Transverse colon (tissue), 3 donors: ENCODE measurements at regions not wholly inside any gene's neighbourhood (a gene's known extent, or its start where the extent isn't known, plus 50 kb on each side); places are given as distances from the start of the nearest gene placed in this dataset.

ENCODE experiments used
- CTCF ChIP-seq, 5 experiments: fragments of 200-600 bp in 3 of 5; fragments of 450-650 bp in 2 of 5; sonication (generic) in 3 of 5; IDR thresholded peaks; 1 replicate in 2 of 5; 2 replicates in 3 of 5; pipeline ENCODE4 v1.5.1; 2016 to 2017; ENCODE audit warnings: antibody characterized with exemption in 5 of 5, inconsistent platforms in 3 of 5, mild to moderate bottlenecking in 2 of 5, moderate library complexity in 1 of 5
- POLR2A ChIP-seq: fragments of 450-650 bp; IDR thresholded peaks from one replicate; pipeline ENCODE4 v1.6.1; 2016; ENCODE audit warnings: antibody characterized with exemption, mild to moderate bottlenecking, moderate library complexity

GRCh38 chr13:22652796-22653195 is 528.0 kb upstream of the SGCG start:
- TF ChIP-seq CTCF (IDR thresholded peaks at IDR 0.05) = no peak
- no peak for TF ChIP-seq POLR2A
